HK-2 (cell line): ENCODE measurements at regions not wholly inside any gene's neighbourhood (a gene's known extent, or its start where the extent isn't known, plus 50 kb on each side); places are given as distances from the start of the nearest gene placed in this dataset.

Experiments
- DNase-seq: peaks from one replicate; pipeline ENCODE4 v3.0.0-alpha.2; 2018; ENCODE audit not compliant: unreplicated experiment

DNA sequence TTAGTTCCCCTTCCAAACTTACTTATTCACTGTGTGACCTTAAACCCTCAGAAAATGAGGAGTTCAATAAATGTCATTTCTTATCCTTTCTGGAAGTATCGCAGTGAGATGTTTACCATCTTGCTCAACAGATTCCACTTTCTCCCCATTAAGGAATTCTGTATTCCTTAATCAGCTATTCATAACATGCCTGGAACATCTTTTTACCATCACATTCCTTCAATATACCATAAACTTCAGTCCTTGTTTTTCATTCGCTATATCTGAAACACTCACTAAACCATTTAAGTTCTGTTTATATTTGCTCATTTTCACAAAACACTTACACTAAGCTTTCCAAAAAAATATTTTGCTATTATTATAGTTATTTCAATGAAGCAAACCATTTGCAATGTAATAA, 1158.6 kb downstream of the CDH12 start:
- no peak for DNase-seq

DNA sequence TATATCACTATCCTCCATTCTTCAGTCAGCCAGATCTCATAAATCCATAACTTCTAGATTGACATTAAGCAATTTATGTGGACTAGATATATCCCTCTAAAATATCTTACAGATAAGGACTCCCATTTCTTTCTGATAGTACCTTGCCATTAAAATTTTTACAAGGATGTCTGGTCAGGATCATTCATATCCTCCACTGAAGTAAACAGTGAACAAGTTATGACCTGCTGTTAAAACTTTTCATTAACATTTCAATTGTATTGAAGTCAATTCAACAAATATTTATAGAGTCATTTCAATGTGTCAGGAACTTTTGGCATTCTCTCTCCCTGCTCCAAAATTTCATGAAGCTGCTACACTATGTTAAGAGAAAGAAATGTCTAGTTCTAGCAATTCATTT, 1159.6 kb downstream of the CDH12 start:
- DNase-seq = no peak

DNA sequence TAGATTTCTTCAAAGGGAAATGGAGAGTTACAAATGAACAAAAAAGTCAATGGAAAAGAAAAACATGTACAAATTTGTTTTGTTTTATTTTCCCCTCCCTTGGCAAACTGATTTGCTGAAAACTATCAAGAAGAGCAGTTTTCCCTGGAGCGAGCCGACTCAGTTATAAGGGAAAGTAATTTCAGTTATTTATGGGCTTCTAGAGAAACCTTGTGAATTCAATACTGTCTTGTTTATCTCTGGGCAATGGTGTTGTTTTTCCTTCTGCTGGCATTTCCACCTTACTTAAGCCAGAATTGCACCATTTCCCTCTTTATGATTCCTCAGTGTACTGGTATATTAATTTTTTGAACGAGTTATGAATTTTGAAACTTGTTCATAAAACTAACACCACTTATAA, 1163.6 kb downstream of the CDH12 start:
- no peak for DNase-seq

DNA sequence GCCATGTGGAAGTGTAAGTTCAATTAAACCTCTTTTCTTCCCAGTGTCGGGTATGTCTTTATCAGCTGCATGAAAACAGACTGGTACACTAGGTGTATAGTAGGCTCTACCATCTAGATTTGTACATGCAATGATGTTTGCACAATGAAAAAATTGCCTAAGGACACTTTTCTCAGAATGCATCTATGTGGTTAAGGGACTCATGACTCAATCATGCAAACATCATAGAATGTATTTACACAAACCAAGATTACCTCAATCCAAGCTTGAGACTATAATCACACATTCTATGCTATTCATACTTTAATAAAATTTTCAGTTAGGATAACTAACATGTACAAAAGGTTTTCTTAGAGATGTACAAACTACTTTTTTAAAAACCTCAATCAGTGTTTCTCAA, 1164.5 kb downstream of the CDH12 start:
- no peak for DNase-seq

DNA sequence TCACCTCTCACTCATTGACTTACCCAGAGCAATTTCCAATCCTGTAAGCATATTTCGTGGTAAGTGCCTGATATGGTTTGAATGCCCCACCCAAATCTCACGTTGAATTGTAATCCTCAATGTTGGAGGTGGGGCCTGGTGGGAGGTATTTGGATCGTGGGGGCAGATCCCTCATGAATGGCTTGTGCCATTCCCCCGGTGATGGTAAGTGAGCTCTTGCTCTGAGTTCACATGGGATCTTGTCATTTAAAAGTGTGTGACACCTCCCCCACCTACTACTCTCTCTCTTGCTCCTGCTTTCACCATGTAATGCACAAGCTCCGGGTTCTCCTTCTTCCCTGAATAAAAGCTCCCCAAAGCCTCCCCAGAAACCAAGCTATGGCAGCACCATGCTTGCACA, 1165.5 kb downstream of the CDH12 start:
- no peak for DNase-seq

DNA sequence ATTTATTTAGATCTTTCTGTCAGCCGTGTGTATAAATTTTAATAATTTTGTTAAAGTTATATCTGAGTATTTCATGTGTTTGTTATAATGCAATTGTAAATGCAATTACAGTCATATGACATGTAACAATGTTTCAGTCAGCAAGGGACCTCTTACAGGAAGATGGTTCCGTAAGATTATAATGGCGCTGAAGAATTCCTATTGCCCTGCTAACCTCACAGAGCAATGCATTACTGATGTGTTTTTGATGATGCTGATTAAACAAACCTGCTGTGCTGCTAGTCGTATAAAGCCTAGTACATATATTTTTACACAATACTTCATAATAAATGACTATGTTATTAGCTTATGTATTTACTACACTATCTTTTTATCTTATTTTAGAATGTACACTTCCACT, 1166.4 kb downstream of the CDH12 start:
- no peak for DNase-seq

DNA sequence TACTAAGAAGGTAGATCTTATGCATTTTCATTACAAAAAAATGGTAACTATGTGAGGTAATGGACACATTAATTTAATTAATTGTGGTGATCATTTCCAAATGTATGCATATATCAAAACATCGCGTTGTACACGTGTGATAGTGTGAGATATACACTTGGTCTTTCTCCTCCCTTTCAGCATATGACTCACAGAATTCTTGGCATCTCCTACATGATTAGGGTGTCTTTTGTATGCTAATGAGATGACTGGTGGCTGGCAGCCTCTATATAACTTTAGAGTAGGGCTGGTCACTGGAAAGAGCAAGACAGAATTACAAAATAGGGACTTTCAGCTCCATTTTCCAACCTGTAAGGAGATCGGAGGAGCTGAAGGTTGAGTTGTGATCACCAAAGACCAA, 1167.6 kb downstream of the CDH12 start:
- no peak for DNase-seq

DNA sequence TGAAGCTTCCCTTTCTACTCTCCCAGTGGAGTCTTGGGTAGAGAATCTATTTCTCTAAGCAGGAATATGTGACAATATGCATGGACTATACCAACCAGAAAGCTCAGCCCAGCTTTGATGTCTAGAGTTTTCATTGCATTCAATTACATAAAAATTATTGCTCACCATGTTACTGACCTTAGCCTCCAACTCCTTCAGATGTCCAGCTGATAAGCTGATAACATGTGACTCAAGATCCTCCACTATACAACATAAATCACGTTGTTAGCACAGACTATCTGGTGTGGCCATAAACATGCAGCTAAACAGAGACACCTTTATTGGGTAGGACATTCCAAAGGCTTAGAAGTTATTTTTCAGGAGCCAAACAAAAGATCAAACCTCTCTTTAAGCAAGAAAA, 1168.2 kb downstream of the CDH12 start:
- DNase-seq = no peak

DNA sequence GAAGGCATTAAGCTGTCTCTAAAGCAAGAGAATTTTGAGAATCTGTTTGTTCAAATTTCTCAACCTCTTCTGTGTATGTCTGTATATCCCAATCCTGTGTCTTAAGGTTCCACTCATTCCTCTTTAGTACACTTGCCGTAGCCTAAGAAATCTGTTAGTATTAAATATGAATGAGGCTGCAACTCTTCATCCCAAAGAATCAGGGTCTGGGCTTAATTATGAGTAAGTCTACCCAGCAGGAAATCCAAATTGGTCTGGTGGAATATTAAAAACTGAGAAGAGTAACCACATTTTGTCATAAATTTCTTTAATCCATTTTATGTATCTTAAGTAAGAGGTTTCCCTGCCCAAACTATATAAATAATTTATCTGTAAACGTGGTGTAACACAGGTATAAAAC, 1171.2 kb downstream of the CDH12 start:
- no peak for DNase-seq

DNA sequence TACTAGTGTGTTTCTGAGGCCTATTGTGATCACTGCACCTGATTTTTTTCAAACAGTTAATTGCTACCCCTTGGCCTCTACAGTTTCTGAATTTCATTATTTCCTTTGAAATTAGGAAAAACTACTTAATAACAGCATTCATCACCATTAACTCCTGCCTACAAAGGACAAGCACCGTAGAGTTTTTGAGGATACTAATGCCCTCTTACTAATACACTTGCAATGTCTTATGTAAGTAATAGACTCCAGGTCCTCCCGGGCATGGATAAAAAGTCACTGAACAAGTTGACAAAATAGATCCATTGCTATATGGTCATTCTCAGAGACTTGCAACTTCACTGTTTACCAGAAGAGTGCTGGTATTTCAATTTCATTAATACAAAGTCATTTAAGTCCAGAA, 1172.5 kb downstream of the CDH12 start:
- DNase-seq = no peak

DNA sequence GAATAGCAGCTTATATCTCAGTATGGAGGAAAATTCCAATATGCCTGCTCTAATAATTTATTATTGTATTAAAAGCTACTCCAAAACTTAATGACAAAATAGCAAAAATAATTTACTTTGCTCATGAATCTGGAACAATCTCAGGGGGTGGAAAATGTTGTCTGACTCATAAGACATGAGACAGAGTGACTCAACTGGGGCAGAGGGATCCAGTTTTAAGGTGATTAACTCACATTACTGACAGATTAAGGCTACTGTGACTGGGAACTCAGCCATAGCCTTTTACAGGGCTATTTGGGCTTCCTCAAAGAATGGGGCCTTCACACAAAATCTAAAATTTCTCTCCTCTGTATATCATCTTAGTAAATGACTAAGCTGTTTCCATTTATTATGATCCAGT, 1172.9 kb downstream of the CDH12 start:
- peak; percentile 12 for DNase-seq

DNA sequence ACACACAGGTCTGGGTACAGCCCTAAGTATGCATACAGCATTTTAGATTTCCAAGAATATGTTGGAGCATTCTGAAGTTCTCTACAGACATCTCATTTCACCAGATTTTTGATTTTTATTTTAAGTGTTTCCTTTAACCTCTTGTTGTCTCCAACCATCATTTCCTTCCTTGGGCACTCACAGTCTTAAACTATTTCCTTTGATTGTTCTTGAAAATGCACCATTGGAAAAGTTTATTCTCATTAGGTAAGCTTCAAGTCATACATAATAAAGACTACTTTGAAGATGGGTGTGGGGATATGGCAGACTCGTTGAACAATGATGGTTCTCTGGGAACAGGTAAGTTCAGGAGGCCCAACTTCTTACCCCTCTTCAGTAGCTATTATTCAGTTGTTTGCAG, 1174.6 kb downstream of the CDH12 start:
- DNase-seq = no peak

DNA sequence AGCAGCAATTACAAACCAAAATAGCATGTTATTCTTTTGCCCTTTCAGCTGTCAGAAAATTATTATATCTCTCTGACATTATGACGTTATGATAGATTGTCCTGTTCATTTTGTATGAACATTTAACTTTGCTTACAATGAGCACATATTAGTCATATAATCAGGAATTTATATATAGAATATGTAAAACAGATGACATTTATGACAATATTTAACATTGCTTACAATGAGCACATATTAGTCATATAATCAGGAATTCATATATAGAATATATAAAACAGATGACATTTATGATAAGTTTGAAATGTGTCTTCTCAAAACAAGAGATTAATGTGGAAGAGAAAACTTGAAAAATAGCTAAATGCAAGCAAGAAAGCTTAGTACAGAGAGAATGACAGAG, 1180.2 kb downstream of the CDH12 start:
- DNase-seq = no peak

DNA sequence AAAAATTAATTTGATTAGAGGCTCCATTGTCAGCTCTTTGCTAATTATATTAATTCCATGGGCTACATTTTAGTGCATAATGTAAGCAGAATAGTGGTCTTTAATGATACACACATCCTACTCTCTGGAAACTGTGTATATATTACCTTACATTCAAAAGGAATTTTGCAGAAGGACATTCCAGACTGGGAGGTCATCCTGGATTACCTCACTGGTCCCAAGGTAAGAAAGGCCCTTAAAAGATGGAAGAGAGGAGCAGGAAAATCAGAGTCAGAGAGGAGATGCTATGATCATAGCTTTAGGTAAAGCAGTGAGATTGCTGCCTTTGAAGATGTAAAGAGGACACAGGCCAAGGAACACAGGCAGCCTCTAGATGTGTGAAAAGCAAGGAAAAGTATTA, 1180.8 kb downstream of the CDH12 start:
- DNase-seq = no peak

DNA sequence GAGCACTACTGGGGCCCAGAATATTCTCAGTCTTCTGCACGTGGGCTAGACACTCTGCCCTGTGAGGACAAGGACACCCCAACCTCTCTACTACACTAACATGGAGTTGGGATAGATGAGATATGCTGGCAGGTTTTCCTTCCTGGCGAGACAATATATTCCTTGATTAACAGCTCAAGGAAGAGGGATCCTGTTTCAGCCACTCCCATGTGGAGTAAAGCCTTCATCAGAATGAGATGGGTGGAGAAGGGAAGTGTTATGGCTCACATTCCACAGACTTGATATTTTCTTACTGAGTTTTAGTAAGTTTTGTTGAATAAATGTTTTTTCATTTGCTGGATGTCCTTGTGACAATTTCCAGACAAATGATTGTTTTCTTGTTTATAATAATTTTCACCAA, 1187.6 kb downstream of the CDH12 start:
- DNase-seq = no peak

DNA sequence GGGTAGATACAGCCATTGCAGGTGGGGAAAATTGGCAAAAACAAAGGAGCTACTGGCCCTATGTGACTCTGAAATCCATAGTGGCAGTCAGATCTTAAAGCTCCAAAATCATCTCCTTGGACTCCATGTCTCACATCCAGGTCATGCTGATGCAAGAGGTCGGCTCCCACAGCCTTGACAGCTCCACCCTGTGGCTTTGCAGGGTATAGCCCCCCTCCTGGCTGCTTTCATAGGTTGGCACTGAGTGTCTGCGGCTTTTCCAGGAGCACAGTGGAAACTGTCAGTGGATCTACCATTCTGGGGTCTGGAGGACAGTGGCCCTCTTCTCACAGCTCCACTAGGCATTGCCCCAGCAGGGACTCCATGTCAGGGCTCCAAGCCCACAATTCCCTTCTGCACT, 1190.1 kb downstream of the CDH12 start:
- no peak for DNase-seq

DNA sequence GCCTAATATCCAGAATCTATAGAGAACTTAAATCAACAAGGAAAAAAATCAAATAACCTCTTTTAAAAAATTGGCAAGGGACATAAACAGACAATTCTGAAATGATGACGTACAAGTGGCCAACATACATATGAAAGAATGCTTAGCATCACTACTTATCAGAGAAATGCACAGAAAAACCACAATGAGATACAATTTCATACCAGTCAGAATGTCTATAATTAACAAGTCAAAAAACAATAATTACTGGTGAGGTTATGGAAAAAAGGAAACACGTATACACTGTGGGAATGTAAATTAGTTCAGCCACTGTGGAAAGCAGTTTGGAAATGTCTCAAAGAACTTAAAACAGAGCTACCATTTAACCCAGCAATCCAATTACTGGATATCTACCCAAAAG, 1192.0 kb downstream of the CDH12 start:
- DNase-seq = no peak

DNA sequence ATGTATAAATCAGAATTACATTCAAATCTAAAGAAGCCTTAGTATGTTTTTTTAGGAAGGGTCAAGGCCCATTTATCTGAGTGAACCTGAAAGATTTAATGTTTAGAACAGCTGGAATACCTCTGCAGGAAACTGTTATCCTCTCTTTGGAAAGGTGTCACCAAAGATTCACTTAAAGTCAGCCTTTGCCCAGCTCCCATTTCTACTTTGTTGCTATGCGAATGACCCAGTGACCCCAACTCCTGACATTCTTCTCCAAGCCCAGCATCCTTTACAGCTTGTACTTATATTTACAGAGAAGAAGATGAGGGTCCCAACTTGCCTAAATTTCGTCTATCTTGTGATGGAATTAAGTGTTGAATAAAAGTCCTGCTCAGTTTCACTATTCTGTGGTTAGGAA, 1198.6 kb downstream of the CDH12 start:
- DNase-seq = no peak

DNA sequence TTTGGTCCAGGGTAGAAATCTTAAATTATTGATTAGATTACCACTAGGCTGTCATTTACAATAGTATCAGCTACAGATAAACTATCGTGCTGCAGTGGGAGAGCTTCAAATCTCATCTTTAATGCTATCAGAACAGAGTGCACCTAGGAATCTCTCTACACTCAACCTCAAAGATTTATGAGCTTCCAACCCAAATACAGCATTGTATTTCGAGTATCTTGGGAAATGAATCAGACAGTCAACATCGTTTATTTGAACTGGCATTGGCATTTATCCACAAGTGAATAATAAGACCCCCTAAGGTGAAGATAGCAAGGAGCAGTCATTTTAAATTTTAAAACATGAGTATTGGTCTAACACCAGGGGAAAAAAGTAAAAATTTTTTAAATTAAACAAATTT, 1203.2 kb downstream of the CDH12 start:
- no peak for DNase-seq

DNA sequence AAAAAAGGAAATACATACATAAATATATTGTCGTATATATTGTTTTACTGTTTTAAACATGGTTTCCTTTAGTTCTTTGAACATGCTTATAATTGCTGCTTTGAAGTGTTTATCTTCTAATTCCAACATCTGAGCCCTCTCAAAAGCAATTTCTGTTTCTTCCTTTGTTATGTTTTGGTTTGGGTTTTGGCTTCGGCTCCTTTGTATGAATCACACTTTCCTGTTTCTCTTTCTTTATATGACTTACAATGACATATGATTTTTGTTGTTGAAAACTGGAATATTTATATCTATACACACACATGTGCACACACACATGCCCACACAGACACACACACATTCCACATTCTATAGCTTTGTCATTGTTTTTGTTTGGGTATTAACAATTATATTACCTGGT, 1206.7 kb downstream of the CDH12 start:
- DNase-seq = no peak

DNA sequence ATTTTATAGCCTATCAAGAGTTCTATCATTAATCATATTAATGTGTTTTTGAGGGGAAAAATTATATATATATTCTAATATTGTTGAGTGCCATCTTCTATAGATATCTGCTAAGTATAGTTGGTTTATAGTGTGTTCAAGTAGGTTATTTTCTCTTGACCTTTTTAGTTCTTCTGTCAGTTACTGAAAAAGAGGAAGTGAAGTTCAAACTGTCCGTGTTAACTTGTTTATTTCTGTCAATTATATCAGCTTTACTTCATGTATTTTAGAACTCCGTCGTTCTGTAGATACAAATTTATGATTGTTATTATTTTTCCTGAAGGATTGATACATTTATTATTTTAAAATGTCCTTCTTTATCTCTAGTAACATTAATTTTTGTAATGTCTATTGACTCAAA, 1209.1 kb downstream of the CDH12 start:
- DNase-seq = no peak

DNA sequence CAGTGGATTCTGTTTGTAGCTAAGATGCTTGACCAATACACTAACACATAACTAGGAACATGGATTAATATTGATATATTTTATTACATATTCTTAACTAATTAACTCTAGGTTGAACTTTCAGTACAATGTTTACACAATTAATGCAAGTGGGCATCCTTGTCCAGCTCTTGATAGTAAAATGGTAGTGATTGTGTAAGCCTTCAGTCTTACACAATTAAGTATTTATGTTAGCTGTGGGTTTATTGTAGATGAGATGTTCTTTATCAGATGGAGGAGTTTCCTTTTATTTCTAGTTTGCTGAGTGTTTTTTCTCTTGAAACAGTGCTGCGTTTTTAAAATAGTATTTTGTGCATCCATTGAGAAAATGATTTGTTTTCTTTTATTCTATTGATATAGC, 1210.8 kb downstream of the CDH12 start:
- no peak for DNase-seq

DNA sequence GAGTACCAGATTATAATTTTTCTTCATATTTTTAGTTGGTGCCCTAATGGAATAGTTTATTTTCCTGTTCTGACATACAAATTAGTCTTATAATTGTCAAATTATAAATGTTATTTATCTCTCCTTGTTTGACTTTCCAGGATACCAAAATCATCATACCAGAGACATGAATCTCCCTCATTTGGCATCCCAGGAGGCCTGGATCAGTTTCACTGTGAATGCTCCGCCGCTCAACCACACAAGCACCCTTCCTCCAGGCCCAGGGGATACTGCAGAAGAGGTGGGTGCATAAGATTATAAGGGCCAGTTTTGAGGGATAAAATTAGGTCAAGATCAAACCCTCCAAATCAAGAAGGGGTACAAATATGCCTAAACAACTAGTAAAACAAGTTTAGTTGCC, 1229.3 kb downstream of the CDH12 start:
- DNase-seq = peak; percentile 19

DNA sequence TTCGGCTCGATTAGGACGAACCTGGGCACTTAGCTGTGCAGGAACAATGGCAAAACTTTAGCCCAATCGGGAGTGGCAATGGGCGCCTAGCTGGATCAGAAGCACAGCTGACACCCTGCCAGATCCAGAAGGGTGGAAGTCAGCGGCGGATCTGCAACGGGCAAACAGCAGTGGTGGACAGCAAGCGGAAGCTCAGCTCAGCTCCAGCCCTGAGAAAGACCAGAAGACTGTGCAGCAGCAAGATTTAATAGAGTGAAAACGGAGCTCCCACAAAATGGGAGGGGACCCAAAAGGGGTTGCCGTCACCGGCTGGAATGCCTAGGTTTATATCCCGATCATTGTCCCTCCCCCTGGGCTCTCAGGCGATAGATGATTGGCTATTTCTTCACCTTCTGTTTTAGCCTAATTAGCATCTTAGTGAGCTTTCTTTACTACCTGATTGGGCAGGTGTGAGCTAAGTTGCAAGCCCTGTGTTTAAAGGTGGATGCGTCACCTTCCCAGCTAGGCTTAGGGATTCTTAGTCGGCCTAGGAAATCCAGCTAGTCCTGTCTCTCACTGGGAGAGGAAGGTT, 1237.9 kb downstream of the CDH12 start:
- no peak for DNase-seq

DNA sequence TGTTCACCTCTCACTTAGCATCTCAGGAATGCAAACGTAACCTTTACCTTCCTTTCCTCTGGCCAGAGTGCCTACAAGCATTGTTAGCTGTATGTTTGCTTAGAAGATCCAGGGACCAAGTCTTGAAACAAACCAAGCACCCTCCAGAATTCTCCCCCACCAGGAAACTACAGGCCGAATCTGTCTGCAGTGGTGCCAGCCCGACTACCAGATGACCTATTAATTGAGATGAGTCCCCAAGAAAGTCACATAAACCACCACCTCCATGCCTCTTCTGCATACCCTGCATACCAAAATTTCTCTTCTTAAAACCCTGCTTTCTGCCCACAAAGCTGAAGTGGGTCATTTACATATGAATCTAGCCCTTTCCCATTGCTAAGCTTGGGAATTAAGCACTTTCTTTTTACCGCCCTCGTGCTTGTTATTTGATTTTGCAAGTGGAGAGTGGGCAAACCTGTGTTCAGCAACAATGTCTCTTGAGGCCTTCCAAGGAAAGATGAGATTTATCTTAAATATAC, 1239.1 kb downstream of the CDH12 start:
- no peak for DNase-seq
